ENCODE measurements at regions not wholly inside any gene's neighbourhood (a gene's known extent, or its start where the extent isn't known, plus 50 kb on each side); places are given as distances from the start of the nearest gene placed in this dataset. TPM values are rescaled to one million over a fixed set of nuclear protein-coding genes. Genes with fewer than 3 reads are reported as not detected.
"Not testable (repeated sequence)": the region's sequence is repeated elsewhere in the genome, so short reads cannot be mapped to it uniquely, and the experiment has no call there.

DNA sequence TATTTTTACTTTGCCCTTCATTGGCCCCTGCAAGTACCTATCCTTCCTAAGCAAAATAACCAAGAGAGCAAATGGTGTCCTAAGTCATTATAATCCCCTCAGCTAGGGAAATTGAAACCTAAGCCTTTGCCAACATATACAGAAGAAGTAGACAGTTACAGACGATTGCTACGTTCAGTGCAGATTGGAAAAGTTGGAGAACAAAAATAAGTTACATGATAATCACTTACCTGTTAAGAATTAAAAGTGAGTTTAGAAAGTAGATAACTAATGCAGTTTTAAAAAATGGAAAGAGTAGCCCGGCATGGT, 244.8 kb downstream of the MPDZ start:
- Histone ChIP-seq H3K36me3 (ENCODE audit: insufficient read depth, low read length) (no peaks in the 10 kb centered on the region), H3K4me1 (ENCODE audit: control insufficient read depth, insufficient read depth, low read length) (no peaks in the 10 kb centered on the region), H3K4me3 (ENCODE audit: low read length) (peak overlapping the region; percentile 62), H3K4me2 (ENCODE audit: low read length) (peak overlapping the region; percentile 76), H3K27me3 (ENCODE audit: control insufficient read depth, insufficient read depth, low read length) (peaks cover 10% of the 10 kb centered on the region), H3K9me3 (replicated peaks; ENCODE audit: low read length) (no peaks in the 10 kb centered on the region), H3K9ac (ENCODE audit: low read depth, low read length) (peak overlapping the region; percentile 56)

DNA sequence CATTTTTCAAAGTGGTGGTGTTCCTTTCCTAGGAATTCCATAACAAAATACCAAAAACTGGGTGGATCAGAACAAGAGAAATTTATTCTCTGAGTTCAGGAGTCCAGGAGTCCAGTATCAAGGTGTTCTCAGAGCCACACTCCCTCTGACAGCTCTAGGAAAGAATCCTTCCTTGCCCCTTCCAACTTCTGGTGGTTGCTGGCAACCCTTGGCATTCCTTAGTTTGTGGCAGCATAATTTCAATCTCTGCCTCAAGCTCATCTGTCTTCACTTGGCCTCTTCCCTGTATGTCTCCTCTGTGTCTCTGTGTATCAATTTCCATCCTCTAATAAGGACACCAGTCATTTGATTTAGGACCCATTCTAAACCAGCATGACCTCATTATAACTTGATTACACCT, 243.7 kb downstream of the MPDZ start:
- H3K4me2 ChIP-seq (ENCODE audit: low read length): no peak overlapping the region
- H3K27me3 ChIP-seq (ENCODE audit: control insufficient read depth, insufficient read depth, low read length): peaks cover 10% of the 10 kb centered on the region
- no peak overlapping the region for H3K9ac ChIP-seq (ENCODE audit: low read depth, low read length)
- H3K4me1 ChIP-seq (ENCODE audit: control insufficient read depth, insufficient read depth, low read length): no peaks in the 10 kb centered on the region
- H3K9me3 ChIP-seq (replicated peaks; ENCODE audit: low read length): no peaks in the 10 kb centered on the region
- H3K4me3 ChIP-seq (ENCODE audit: low read length): no peak overlapping the region
- H3K36me3 ChIP-seq (ENCODE audit: insufficient read depth, low read length): no peaks in the 10 kb centered on the region

DNA sequence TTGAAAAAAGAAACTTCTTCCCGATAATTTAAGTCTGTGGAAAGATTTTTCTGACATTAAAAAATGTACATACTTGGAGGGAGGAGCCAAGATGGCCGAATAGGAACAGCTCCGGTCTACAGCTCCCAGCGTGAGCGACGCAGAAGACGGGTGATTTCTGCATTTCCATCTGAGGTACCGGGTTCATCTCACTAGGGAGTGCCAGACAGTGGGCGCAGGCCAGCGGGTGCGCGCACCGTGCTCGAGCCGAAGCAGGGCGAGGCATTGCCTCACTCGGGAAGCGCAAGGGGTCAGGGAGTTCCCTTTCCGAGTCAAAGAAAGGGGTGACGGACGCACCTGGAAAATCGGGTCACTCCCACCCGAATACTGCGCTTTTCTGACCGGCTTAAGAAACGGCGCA, 241.7 kb downstream of the MPDZ start:
- not testable (repeated sequence) for H3K9me3 ChIP-seq (replicated peaks; ENCODE audit: low read length)

DNA sequence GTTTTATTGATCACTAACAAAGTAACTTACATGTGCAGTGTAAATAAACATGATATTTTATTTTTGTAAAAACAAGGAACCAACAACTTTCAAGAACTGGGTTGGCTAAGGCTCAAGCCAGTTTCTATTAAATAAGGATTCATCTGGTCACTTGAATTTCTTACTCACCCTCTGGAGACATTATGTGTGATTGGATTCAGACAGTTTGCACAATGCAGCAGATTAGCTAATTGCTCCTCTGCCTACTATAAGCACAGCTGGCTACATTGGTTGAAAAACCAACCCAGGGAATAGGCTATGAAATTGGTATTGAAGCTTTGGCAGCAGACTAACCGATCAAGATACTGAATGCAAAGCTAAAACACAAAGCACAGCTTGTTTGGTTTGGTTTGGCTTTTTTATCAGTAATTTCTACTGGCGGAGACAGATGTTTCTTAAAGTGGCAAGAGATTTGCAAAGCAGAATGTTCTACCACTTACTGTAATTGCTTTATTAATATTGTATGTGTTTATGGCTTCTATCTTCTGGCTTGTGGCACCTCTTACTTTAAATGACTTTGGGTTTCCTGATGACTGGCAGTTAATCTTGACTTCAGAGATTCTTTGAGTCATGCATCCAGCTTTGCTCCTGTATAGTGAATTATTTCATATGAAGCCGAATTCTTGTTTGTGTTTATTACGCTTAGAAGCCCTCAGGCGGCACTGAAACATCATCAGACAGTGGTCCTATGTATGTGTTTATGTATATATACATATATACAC, 231.5 kb downstream of the MPDZ start:
- Histone ChIP-seq H3K36me3 (ENCODE audit: insufficient read depth, low read length) (no peaks in the 10 kb centered on the region), H3K4me2 (ENCODE audit: low read length) (no peak overlapping the region), H3K9ac (ENCODE audit: low read depth, low read length) (no peak overlapping the region), H3K9me3 (replicated peaks; ENCODE audit: low read length) (no peaks in the 10 kb centered on the region), H3K4me1 (ENCODE audit: control insufficient read depth, insufficient read depth, low read length) (no peaks in the 10 kb centered on the region), H3K4me3 (ENCODE audit: low read length) (no peak overlapping the region), H3K27me3 (ENCODE audit: control insufficient read depth, insufficient read depth, low read length) (peaks cover 5% of the 10 kb centered on the region)

More for the DNA sequence above, 241.7 kb downstream of the MPDZ start:
- H3K4me2 ChIP-seq (ENCODE audit: low read length); H3K4me1 ChIP-seq (ENCODE audit: control insufficient read depth, insufficient read depth, low read length); H3K4me3 ChIP-seq (ENCODE audit: low read length); H3K27me3 ChIP-seq (ENCODE audit: control insufficient read depth, insufficient read depth, low read length); H3K9ac ChIP-seq (ENCODE audit: low read depth, low read length); H3K36me3 ChIP-seq (ENCODE audit: insufficient read depth, low read length): not testable (repeated sequence)

DNA sequence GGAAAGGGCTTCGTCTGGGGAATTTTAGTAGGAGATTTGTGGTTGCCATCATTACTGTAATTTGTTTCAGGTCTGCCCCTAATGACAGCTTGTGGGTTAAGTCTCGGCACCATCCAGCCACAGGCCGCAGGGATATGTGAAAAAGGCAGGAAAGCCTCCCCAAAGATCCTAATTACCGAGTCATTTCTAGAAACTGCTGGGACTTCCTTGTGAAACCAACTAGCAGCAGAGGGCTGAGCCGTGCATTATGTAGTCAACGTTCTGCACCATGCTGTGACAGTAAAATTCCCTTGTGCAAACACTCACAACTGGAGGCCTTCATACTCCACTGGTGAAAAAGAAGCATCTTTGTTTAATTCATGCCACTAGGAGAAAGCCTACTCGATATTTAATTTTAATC, 230.3 kb downstream of the MPDZ start:
- no peaks in the 10 kb centered on the region for H3K36me3 ChIP-seq (ENCODE audit: insufficient read depth, low read length)
- no peaks in the 10 kb centered on the region for H3K4me1 ChIP-seq (ENCODE audit: control insufficient read depth, insufficient read depth, low read length)
- H3K9ac ChIP-seq (ENCODE audit: low read depth, low read length): no peak overlapping the region
- peaks cover 10% of the 10 kb centered on the region for H3K27me3 ChIP-seq (ENCODE audit: control insufficient read depth, insufficient read depth, low read length)
- H3K4me2 ChIP-seq (ENCODE audit: low read length): no peak overlapping the region
- no peak overlapping the region for H3K4me3 ChIP-seq (ENCODE audit: low read length)
- no peaks in the 10 kb centered on the region for H3K9me3 ChIP-seq (replicated peaks; ENCODE audit: low read length)

DNA sequence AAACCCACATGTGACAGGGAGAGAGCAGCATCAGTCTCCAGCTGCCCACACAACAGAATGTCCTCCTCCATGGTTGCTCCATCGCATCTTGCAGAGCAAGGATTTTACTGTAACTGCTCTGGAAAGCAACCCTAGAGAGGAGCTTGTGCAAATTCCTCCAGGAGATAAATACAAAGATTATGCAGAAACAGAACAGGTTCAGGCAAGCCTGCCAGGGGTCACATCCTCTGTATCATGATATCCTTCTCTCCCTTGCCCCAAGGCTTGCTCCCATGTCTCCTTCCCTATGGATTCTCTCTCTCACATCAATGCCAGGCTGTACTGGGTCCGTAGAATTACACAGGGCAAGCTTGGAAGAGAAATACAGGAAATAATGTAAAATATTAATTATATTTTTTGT, 226.0 kb downstream of the MPDZ start:
- no peaks in the 10 kb centered on the region for H3K4me1 ChIP-seq (ENCODE audit: control insufficient read depth, insufficient read depth, low read length)

DNA sequence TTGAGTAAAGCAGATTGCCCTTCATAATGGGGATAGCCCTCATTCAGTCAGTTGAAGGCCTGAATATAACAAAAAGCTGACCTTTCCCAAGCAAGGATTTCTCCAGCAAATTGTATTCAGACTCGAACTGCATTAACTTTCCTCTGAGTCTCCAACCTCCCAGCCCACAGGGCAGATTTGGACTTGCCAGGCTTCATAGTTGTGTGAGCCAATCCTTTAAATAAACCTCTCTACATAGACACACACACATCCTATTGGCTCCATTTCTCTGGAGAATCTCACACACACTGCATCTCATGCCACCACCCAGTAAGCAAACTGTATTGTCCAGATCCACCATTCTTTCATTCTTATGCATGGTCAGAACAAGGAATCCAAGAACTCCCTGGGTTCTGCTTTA, 225.1 kb downstream of the MPDZ start:
- Histone ChIP-seq H3K9ac (ENCODE audit: low read depth, low read length) (no peak overlapping the region), H3K9me3 (replicated peaks; ENCODE audit: low read length) (no peaks in the 10 kb centered on the region), H3K36me3 (ENCODE audit: insufficient read depth, low read length) (no peaks in the 10 kb centered on the region), H3K4me3 (ENCODE audit: low read length) (no peak overlapping the region), H3K4me2 (ENCODE audit: low read length) (no peak overlapping the region), H3K4me1 (ENCODE audit: control insufficient read depth, insufficient read depth, low read length) (no peaks in the 10 kb centered on the region), H3K27me3 (ENCODE audit: control insufficient read depth, insufficient read depth, low read length) (peaks cover 7% of the 10 kb centered on the region)

More for the DNA sequence above, 226.0 kb downstream of the MPDZ start:
- Histone ChIP-seq H3K4me3 (ENCODE audit: low read length) (no peak overlapping the region), H3K4me2 (ENCODE audit: low read length) (no peak overlapping the region), H3K36me3 (ENCODE audit: insufficient read depth, low read length) (no peaks in the 10 kb centered on the region), H3K9me3 (replicated peaks; ENCODE audit: low read length) (no peaks in the 10 kb centered on the region), H3K9ac (ENCODE audit: low read depth, low read length) (no peak overlapping the region), H3K27me3 (ENCODE audit: control insufficient read depth, insufficient read depth, low read length) (peaks cover 7% of the 10 kb centered on the region)

Small RNA genes lying in the stretch of these regions (small RNA-seq; reads per million reads assigned to genes)
- not detected for gene RF00019
